Hematopoietic multipotent progenitor cell treated with erythropoietin and hydrocortisone succinate and interleukin-3 and kit ligand, for 6 days (in vitro differentiated cells): ENCODE measurements at regions not wholly inside any gene's neighbourhood (a gene's known extent, or its start where the extent isn't known, plus 50 kb on each side); places are given as distances from the start of the nearest gene placed in this dataset.

Experiments
- DNase-seq: peaks from one replicate; pipeline ENCODE4 v3.0.0-alpha.2; 2015

- no peak for DNase-seq
These were observed 235.0 kb upstream of the HNMT start for GRCh38 chr2:137729305-137729704.

GRCh38 chr2:137737559-137737958 lies 226.7 kb upstream of the HNMT start:
- no peak for DNase-seq

GRCh38 chr2:137741784-137742362 lies 222.4 kb upstream of the HNMT start:
- no peak for DNase-seq

- DNase-seq, result no peak
These were observed 216.8 kb upstream of the HNMT start for GRCh38 chr2:137747509-137747908.

- DNase-seq, result no peak
These were observed 215.7 kb upstream of the HNMT start for GRCh38 chr2:137748533-137748932.

GRCh38 chr2:137764646-137765045 lies 199.6 kb upstream of the HNMT start:
- no peak for DNase-seq

GRCh38 chr2:137769406-137769805 lies 194.9 kb upstream of the HNMT start:
- no peak for DNase-seq

GRCh38 chr2:137770166-137770565 lies 194.1 kb upstream of the HNMT start:
- DNase-seq, result no peak

GRCh38 chr2:137771064-137771463 lies 193.2 kb upstream of the HNMT start:
- DNase-seq, result no peak

- DNase-seq, result no peak
These were observed 191.8 kb upstream of the HNMT start for GRCh38 chr2:137772451-137772850.

- no peak for DNase-seq
These were observed 188.7 kb upstream of the HNMT start for GRCh38 chr2:137775529-137775928.

- DNase-seq, result no peak
These were observed 187.6 kb upstream of the HNMT start for GRCh38 chr2:137776697-137777096.

- no peak for DNase-seq
These were observed 166.6 kb upstream of the HNMT start for GRCh38 chr2:137797641-137798040.

GRCh38 chr2:137799600-137799999 lies 164.7 kb upstream of the HNMT start:
- DNase-seq, result no peak

GRCh38 chr2:137800386-137800785 lies 163.9 kb upstream of the HNMT start:
- no peak for DNase-seq

- no peak for DNase-seq
These were observed 163.0 kb upstream of the HNMT start for GRCh38 chr2:137801228-137801627.

- no peak for DNase-seq
These were observed 162.2 kb upstream of the HNMT start for GRCh38 chr2:137802038-137802437.

GRCh38 chr2:137806068-137806805 lies 158.0 kb upstream of the HNMT start:
- DNase-seq, result no peak

GRCh38 chr2:137809252-137809651 lies 155.0 kb upstream of the HNMT start:
- DNase-seq, result no peak

GRCh38 chr2:137809837-137810236 lies 154.4 kb upstream of the HNMT start:
- DNase-seq, result no peak

GRCh38 chr2:137812517-137812916 lies 151.8 kb upstream of the HNMT start:
- DNase-seq, result no peak

- DNase-seq, result no peak
These were observed 151.1 kb upstream of the HNMT start for GRCh38 chr2:137813176-137813575.

GRCh38 chr2:137817058-137817457 lies 147.2 kb upstream of the HNMT start:
- DNase-seq, result no peak

GRCh38 chr2:137823196-137823595 lies 141.1 kb upstream of the HNMT start:
- no peak for DNase-seq

- no peak for DNase-seq
These were observed 139.8 kb upstream of the HNMT start for GRCh38 chr2:137824501-137824900.
